H1 (cell line): ENCODE measurements at regions not wholly inside any gene's neighbourhood (a gene's known extent, or its start where the extent isn't known, plus 50 kb on each side); places are given as distances from the start of the nearest gene placed in this dataset.

Source experiments
- CTCF ChIA-PET: fragments of 300-600 bp; sonication (Branson Sonifier 250); formaldehyde crosslinking; loops from one replicate; lab custom pipeline; 2021; ENCODE audit not compliant: partially characterized antibody; lab: Charles Lee
- POLR2A ChIA-PET: fragments of 300-600 bp; sonication (Branson Sonifier 250); formaldehyde crosslinking; loops from one replicate; lab custom pipeline; 2021; ENCODE audit warnings: inconsistent platforms; ENCODE audit not compliant: partially characterized antibody; lab: Charles Lee
- DNase-seq, 2 experiments: peaks; one replicate each; pipeline versions ENCODE4 v3.0.0 to v3.0.0-alpha.2; 2010 to 2022; ENCODE audit warnings: low spot score in 2 of 2, low read depth in 1 of 2, mixed read lengths in 1 of 2
- FAIRE-seq: peaks from 2 replicates; lab custom pipeline; 2011; peaks lifted over from hg19 to GRCh38; lab: Jason Lieb, UNC
- H2AFZ ChIP-seq: 2 replicates; pipeline ENCODE4 v1.8.1; 2012; ENCODE audit warnings: low read length, inconsistent platforms
- H2AK5ac ChIP-seq: 2 replicates; pipeline ENCODE4 v1.6.1; 2013; ENCODE audit warnings: low read depth, low read length
- H2BK120ac ChIP-seq: replicated peaks from 2 replicates; pipeline ENCODE3; 2013; ENCODE audit warnings: low read depth, low read length, inconsistent platforms
- H2BK12ac ChIP-seq: 2 replicates; pipeline ENCODE4 v1.6.1; 2013; ENCODE audit warnings: low read depth, low read length
- H2BK15ac ChIP-seq: 2 replicates; pipeline ENCODE4 v1.6.1; 2013; ENCODE audit warnings: low read length
- H2BK20ac ChIP-seq: 2 replicates; pipeline ENCODE4 v1.6.1; 2013; ENCODE audit warnings: low read length
- H2BK5ac ChIP-seq: 2 replicates; pipeline ENCODE4 v1.6.1; 2013; ENCODE audit warnings: low read depth, low read length
- H3K14ac ChIP-seq: 2 replicates; pipeline ENCODE4 v1.6.1; 2013; ENCODE audit warnings: inconsistent platforms; ENCODE audit not compliant: insufficient read length
- H3K18ac ChIP-seq: 2 replicates; pipeline ENCODE4 v1.6.1; 2013; ENCODE audit warnings: low read length; ENCODE audit errors: extremely low read depth
- H3K23ac ChIP-seq: 2 replicates; pipeline ENCODE4 v1.6.1; 2013; ENCODE audit warnings: inconsistent platforms; ENCODE audit not compliant: insufficient read length
- H3K23me2 ChIP-seq: 2 replicates; pipeline ENCODE4 v1.6.1; 2013; ENCODE audit warnings: low read depth, low read length
- H3K27ac ChIP-seq: 2 replicates; pipeline ENCODE4 v1.6.1; 2011; ENCODE audit warnings: low read depth, low read length, inconsistent platforms
- H3K27me3 ChIP-seq, 4 experiments: replicated peaks in 1 of 4; 1 replicate in 1 of 4; 2 replicates in 3 of 4; pipeline versions ENCODE4 v1.6.1 to v1.8.1; 2011 to 2013; ENCODE audit warnings: low read length in 3 of 4, mild to moderate bottlenecking in 3 of 4, inconsistent platforms in 2 of 4, mixed read lengths in 2 of 4, moderate library complexity in 1 of 4; ENCODE audit not compliant: control insufficient read depth in 3 of 4, insufficient read depth in 3 of 4; ENCODE audit errors: extremely low read depth in 1 of 4
- H3K36me3 ChIP-seq, 4 experiments: 2 replicates each; pipeline versions ENCODE4 v1.6.1 to v1.8.1; 2011 to 2013; ENCODE audit warnings: mild to moderate bottlenecking in 4 of 4, low read length in 3 of 4, moderate library complexity in 2 of 4, control low read depth in 1 of 4, inconsistent platforms in 1 of 4; ENCODE audit not compliant: insufficient read depth in 4 of 4, control insufficient read depth in 2 of 4
- H3K4ac ChIP-seq: replicated peaks from 2 replicates; pipeline ENCODE3; 2013; ENCODE audit warnings: low read length, low read depth, mixed read lengths, inconsistent platforms; ENCODE audit not compliant: insufficient read length
- H3K4me1 ChIP-seq, 4 experiments: replicated peaks in 1 of 4; 1 replicate in 1 of 4; 2 replicates in 3 of 4; pipeline versions ENCODE4 v1.6.1 to v1.8.1; 2011 to 2013; ENCODE audit warnings: low read length in 3 of 4, inconsistent platforms in 2 of 4, mixed read lengths in 1 of 4; ENCODE audit not compliant: insufficient read depth in 4 of 4, control insufficient read depth in 3 of 4
- H3K4me2 ChIP-seq, 2 experiments: 2 replicates each; pipeline versions ENCODE4 v1.6.1 to v1.8.1; 2011 to 2013; ENCODE audit warnings: low read depth in 2 of 2, low read length in 2 of 2, control low read depth in 1 of 2, inconsistent platforms in 1 of 2, mild to moderate bottlenecking in 1 of 2; ENCODE audit not compliant: insufficient read depth in 1 of 2
- H3K4me3 ChIP-seq, 4 experiments: fragments of 200-600, 300-600 bp in 1 of 4; sonication (generic), shearing (Covaris generic), sonication (Bioruptor Twin) in 1 of 4; 2 replicates each; pipeline versions ENCODE4 v1.5.1 to v1.8.1; 2011 to 2016; ENCODE audit warnings: low read length in 4 of 4, low read depth in 3 of 4, control low read depth in 2 of 4, inconsistent platforms in 2 of 4, mild to moderate bottlenecking in 2 of 4, mixed read lengths in 1 of 4, moderate library complexity in 1 of 4; ENCODE audit not compliant: insufficient read depth in 2 of 4; ENCODE audit errors: extremely low read depth in 1 of 4
- H3K56ac ChIP-seq: replicated peaks from 2 replicates; pipeline ENCODE3; 2013; ENCODE audit warnings: low read depth, mild to moderate bottlenecking, mixed read lengths, low read length, inconsistent platforms; ENCODE audit not compliant: insufficient read length
- H3K79me1 ChIP-seq: 2 replicates; pipeline ENCODE4 v1.6.1; 2013; ENCODE audit warnings: low read depth, low read length, control low read depth
- H3K79me2 ChIP-seq, 2 experiments: 2 replicates each; pipeline versions ENCODE4 v1.6.1 to v1.8.1; 2012 to 2013; ENCODE audit warnings: low read length in 2 of 2, mild to moderate bottlenecking in 2 of 2, inconsistent platforms in 1 of 2; ENCODE audit not compliant: insufficient read depth in 2 of 2, control insufficient read depth in 1 of 2
- H3K9ac ChIP-seq, 4 experiments: replicated peaks in 1 of 4; 1 replicate in 1 of 4; 2 replicates in 3 of 4; pipeline versions ENCODE4 v1.6.1 to v1.8.1; 2011 to 2013; ENCODE audit warnings: low read depth in 3 of 4, low read length in 3 of 4, control low read depth in 2 of 4, mild to moderate bottlenecking in 2 of 4, moderate library complexity in 2 of 4, inconsistent platforms in 1 of 4; ENCODE audit errors: extremely low read depth in 1 of 4
- H3K9me3 ChIP-seq, 2 experiments: 2 replicates each; pipeline versions ENCODE4 v1.6.1 to v1.8.1; 2012 to 2013; ENCODE audit warnings: mild to moderate bottlenecking in 2 of 2, moderate library complexity in 2 of 2, control low read depth in 1 of 2, inconsistent platforms in 1 of 2, low read depth in 1 of 2, low read length in 1 of 2, mixed read lengths in 1 of 2; ENCODE audit not compliant: insufficient read depth in 2 of 2
- H4K20me1 ChIP-seq, 2 experiments: replicated peaks in 1 of 2; 2 replicates each; pipeline versions ENCODE3 to v1.8.1; 2011 to 2013; ENCODE audit warnings: inconsistent platforms in 2 of 2, low read length in 2 of 2, mild to moderate bottlenecking in 1 of 2; ENCODE audit not compliant: insufficient read depth in 2 of 2, control insufficient read depth in 1 of 2
- H4K5ac ChIP-seq: 2 replicates; pipeline ENCODE4 v1.6.1; 2013; ENCODE audit warnings: low read length, low read depth, mixed read lengths, inconsistent platforms; ENCODE audit not compliant: insufficient read length
- H4K8ac ChIP-seq: 2 replicates; pipeline ENCODE4 v1.8.0; 2013; ENCODE audit warnings: mild to moderate bottlenecking, moderate library complexity, low read length, inconsistent platforms; ENCODE audit not compliant: insufficient read depth; ENCODE audit errors: extremely low read depth
- H4K91ac ChIP-seq: replicated peaks from 2 replicates; pipeline ENCODE3; 2013; ENCODE audit warnings: low read length, mixed read lengths, inconsistent platforms; ENCODE audit not compliant: insufficient read length
- BACH1 ChIP-seq: IDR thresholded peaks from 2 replicates; pipeline ENCODE4 v1.6.1; 2012; ENCODE audit warnings: low read length, improper control_type of control experiment
- GABPA ChIP-seq: IDR thresholded peaks from 2 replicates; pipeline ENCODE4 v1.6.1; 2011; ENCODE audit warnings: mild to moderate bottlenecking, low read length, moderate library complexity, borderline replicate concordance; ENCODE audit not compliant: insufficient read depth
- GTF2F1 ChIP-seq: IDR thresholded peaks from 2 replicates; pipeline ENCODE4 v1.6.1; 2012; ENCODE audit warnings: low read depth, low read length, improper control_type of control experiment, borderline replicate concordance
- JUND ChIP-seq: IDR thresholded peaks from 2 replicates; pipeline ENCODE4 v1.6.1; 2011; ENCODE audit warnings: mild to moderate bottlenecking, improper control_type of control experiment, low read length
- KDM4A ChIP-seq: IDR thresholded peaks from one replicate; pipeline ENCODE4 v1.7.1; 2012; ENCODE audit warnings: low read depth, mild to moderate bottlenecking, moderate library complexity, low read length, inconsistent platforms; ENCODE audit not compliant: severe bottlenecking
- PHF8 ChIP-seq: fragments of 200-600 bp; sonication (generic); conservative IDR thresholded peaks from 2 replicates; pipeline ENCODE4 v1.7.1; 2012; ENCODE audit warnings: low read depth, mild to moderate bottlenecking, inconsistent platforms, low read length, moderate library complexity
- RXRA ChIP-seq: IDR thresholded peaks from 2 replicates; pipeline ENCODE4 v1.6.1; 2011; ENCODE audit warnings: low read depth, mild to moderate bottlenecking, low read length, moderate library complexity; ENCODE audit not compliant: insufficient read depth
- SIN3A ChIP-seq, 2 experiments: IDR thresholded peaks in 1 of 2; conservative IDR thresholded peaks in 1 of 2; 2 replicates each; pipeline ENCODE4 v1.6.1; 2011 to 2012; ENCODE audit warnings: low read length in 2 of 2, improper control_type of control experiment in 1 of 2, low read depth in 1 of 2, mild to moderate bottlenecking in 1 of 2
- SIRT6 ChIP-seq: IDR thresholded peaks from one replicate; pipeline ENCODE4 v1.7.1; 2012; ENCODE audit warnings: low read length, inconsistent platforms
- SIX5 ChIP-seq: IDR thresholded peaks from 2 replicates; pipeline ENCODE4 v1.6.1; 2011; ENCODE audit warnings: mild to moderate bottlenecking, low read depth, low read length
- TAF7 ChIP-seq: optimal IDR thresholded peaks from 2 replicates; pipeline ENCODE3; 2011; ENCODE audit warnings: low read depth, mild to moderate bottlenecking, inconsistent platforms, low read length, moderate library complexity, borderline replicate concordance
- TBP ChIP-seq: IDR thresholded peaks from 2 replicates; pipeline ENCODE4 v1.6.1; 2011; ENCODE audit warnings: low read depth, low read length, improper control_type of control experiment
- WGBS, 2 experiments: shearing (Covaris generic) in 1 of 2; methylation state at CpG; one replicate each; pipeline versions ENCODE4 v1.1.6 to v1.1.7; 2013 to 2015; ENCODE audit warnings: low lambda C conversion rate in 2 of 2, mixed read lengths in 2 of 2, inconsistent platforms in 1 of 2, low coverage in 1 of 2, missing lambda C conversion rate in 1 of 2; ENCODE audit not compliant: insufficient replicate concordance in 2 of 2, insufficient coverage in 1 of 2, insufficient read length in 1 of 2; ENCODE audit errors: extremely low coverage in 1 of 2, missing lambda C conversion rate in 1 of 2; 5-methylcytosine and 5-hydroxymethylcytosine counted together
- TF ChIP-seq, protein P1 (sequence below): IDR thresholded peaks from 2 replicates; pipeline ENCODE4 v1.6.1; 2011; ENCODE audit warnings: low read depth, mild to moderate bottlenecking, low read length; ENCODE audit not compliant: insufficient read depth

GRCh38 chr1:105533996-105534395 is 1522.5 kb upstream of the PRMT6 start:
- H3K4me3 ChIP-seq, result no peak overlapping the region
- H3K9me3 ChIP-seq, result peaks cover 2 to 3% of the 10 kb centered on the region in 2 experiments; a peak in 2 of 4 replicates
- ChIA-PET POLR2A (no interaction called here), CTCF (interaction anchor here (0.7 kb wide), 1 partner anchor 284 kb away, joined by 3 read pairs; no protein-coding TSS in a partner anchor)
- no peak overlapping the region for H3K27ac ChIP-seq
- H4K91ac ChIP-seq, result no peak overlapping the region
- H3K14ac ChIP-seq, result no peak overlapping the region
- no peak overlapping the region for H3K4ac ChIP-seq
- FAIRE-seq (no peak), DNase-seq (no peak)
- H3K27me3 ChIP-seq, result no peaks in the 10 kb centered on the region
- no peak overlapping the region for H2BK120ac ChIP-seq
- no peaks in the 10 kb centered on the region for H4K20me1 ChIP-seq
- H3K79me2 ChIP-seq, result no peaks in the 10 kb centered on the region
- no peaks in the 10 kb centered on the region for H3K36me3 ChIP-seq
- no peak overlapping the region for H2BK5ac ChIP-seq
- no peaks in the 10 kb centered on the region for H3K4me1 ChIP-seq
- no peak overlapping the region for H2AK5ac ChIP-seq
- no peak overlapping the region for H3K56ac ChIP-seq
- H3K23me2 ChIP-seq, result no peaks in the 10 kb centered on the region
- H2BK20ac ChIP-seq, result no peak overlapping the region
- no peak overlapping the region for H4K8ac ChIP-seq
- no peak overlapping the region for H2BK12ac ChIP-seq
- H3K23ac ChIP-seq, result no peak overlapping the region
- H2AFZ ChIP-seq, result no peak overlapping the region
- H2BK15ac ChIP-seq, result no peak overlapping the region
- no peak overlapping the region for H3K4me2 ChIP-seq
- H3K79me1 ChIP-seq, result no peaks in the 10 kb centered on the region
- H3K18ac ChIP-seq, result no peak overlapping the region
- no peak overlapping the region for H3K9ac ChIP-seq
- H4K5ac ChIP-seq, result no peak overlapping the region
- WGBS, 2 experiments, result 95% methylated on average over 3 of the region's 3 CpGs; no CpG with 5 or more reads in 1 of the 2 experiments
- no peak for TF ChIP-seq KDM4A
- no peak for TF ChIP-seq RXRA
- TF ChIP-seq JUND, result no peak
- no peak for TF ChIP-seq TBP
- no peak for TF ChIP-seq BACH1
- no peak for TF ChIP-seq TAF7
- TF ChIP-seq PHF8, result no peak
- no peak for TF ChIP-seq GTF2F1
- no peak for TF ChIP-seq SIX5
- no peak for TF ChIP-seq SIN3A (conservative IDR thresholded peaks at IDR 0.05 in 1 of 2, IDR thresholded peaks at IDR 0.05 in 1 of 2; ENCODE audit: low read depth in 1 of 2, low read length in 2 of 2)
- TF ChIP-seq, protein P1, sequence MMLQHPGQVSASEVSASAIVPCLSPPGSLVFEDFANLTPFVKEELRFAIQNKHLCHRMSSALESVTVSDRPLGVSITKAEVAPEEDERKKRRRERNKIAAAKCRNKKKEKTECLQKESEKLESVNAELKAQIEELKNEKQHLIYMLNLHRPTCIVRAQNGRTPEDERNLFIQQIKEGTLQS, result no peak
- TF ChIP-seq SIRT6, result no peak
- TF ChIP-seq GABPA, result no peak
